Mesendoderm (in vitro differentiated cells): ENCODE measurements at regions not wholly inside any gene's neighbourhood (a gene's known extent, or its start where the extent isn't known, plus 50 kb on each side); places are given as distances from the start of the nearest gene placed in this dataset.

Source experiments
- DNase-seq: peaks from one replicate; pipeline ENCODE4 v3.0.0; 2013
- H2AK5ac ChIP-seq: 2 replicates; pipeline ENCODE4 v1.6.1; 2013; ENCODE audit warnings: low read length, inconsistent platforms
- H2BK120ac ChIP-seq: 2 replicates; pipeline ENCODE4 v1.6.1; 2013; ENCODE audit warnings: low read depth, mild to moderate bottlenecking, low read length, moderate library complexity, mixed read lengths
- H2BK15ac ChIP-seq: replicated peaks from 2 replicates; pipeline ENCODE4 v1.6.1; 2013; ENCODE audit warnings: low read depth, mild to moderate bottlenecking, moderate library complexity
- H2BK5ac ChIP-seq: 2 replicates; pipeline ENCODE4 v1.6.1; 2013; ENCODE audit warnings: low read length, inconsistent platforms
- H3K18ac ChIP-seq: 2 replicates; pipeline ENCODE4 v1.6.1; 2013; ENCODE audit warnings: mild to moderate bottlenecking, low read length, mixed read lengths
- H3K23ac ChIP-seq: one replicate; pipeline ENCODE4 v1.6.1; 2013; ENCODE audit warnings: low read length
- H3K27ac ChIP-seq: 2 replicates; pipeline ENCODE4 v1.5.1; 2013; ENCODE audit warnings: low read depth, mild to moderate bottlenecking, inconsistent platforms, low read length, moderate library complexity
- H3K27me3 ChIP-seq: 2 replicates; pipeline ENCODE4 v1.6.1; 2013; ENCODE audit warnings: low read length, control low read depth, mild to moderate bottlenecking, inconsistent platforms; ENCODE audit not compliant: insufficient read depth, poor library complexity
- H3K36me3 ChIP-seq: 2 replicates; pipeline ENCODE4 v1.6.1; 2013; ENCODE audit warnings: low read length, inconsistent platforms; ENCODE audit not compliant: control insufficient read depth, insufficient read depth
- H3K4ac ChIP-seq: one replicate; pipeline ENCODE4 v1.6.1; 2013; ENCODE audit warnings: low read depth, mild to moderate bottlenecking, low read length, moderate library complexity
- H3K4me1 ChIP-seq: 2 replicates; pipeline ENCODE4 v1.6.1; 2013; ENCODE audit warnings: low read depth, low read length, inconsistent platforms; ENCODE audit not compliant: control insufficient read depth
- H3K4me2 ChIP-seq: 2 replicates; pipeline ENCODE4 v1.6.1; 2013; ENCODE audit warnings: low read length
- H3K4me3 ChIP-seq: 2 replicates; pipeline ENCODE4 v1.5.1; 2013; ENCODE audit warnings: mild to moderate bottlenecking, low read length
- H3K56ac ChIP-seq: one replicate; pipeline ENCODE4 v1.6.1; 2013; ENCODE audit warnings: low read length
- H3K79me1 ChIP-seq: 2 replicates; pipeline ENCODE4 v1.6.1; 2013; ENCODE audit warnings: low read length, inconsistent platforms
- H3K79me2 ChIP-seq: 2 replicates; pipeline ENCODE4 v1.6.1; 2013; ENCODE audit warnings: mild to moderate bottlenecking, low read length; ENCODE audit not compliant: control insufficient read depth, insufficient read depth
- H3K9ac ChIP-seq: 2 replicates; pipeline ENCODE4 v1.6.1; 2013; ENCODE audit warnings: low read length, inconsistent platforms
- H4K5ac ChIP-seq: one replicate; pipeline ENCODE4 v1.6.1; 2013; ENCODE audit warnings: low read length
- H4K8ac ChIP-seq: one replicate; pipeline ENCODE4 v1.6.1; 2013; ENCODE audit warnings: low read depth, mild to moderate bottlenecking, control low read depth, low read length, moderate library complexity
- WGBS: extraction: QIAGEN DNeasy Blood & Tissue Kit; methylation state at CpG from one replicate; pipeline ENCODE4 v1.1.7; 2013; ENCODE audit warnings: low lambda C conversion rate, missing lambda C conversion rate; ENCODE audit not compliant: insufficient coverage; ENCODE audit errors: extremely low coverage; 5-methylcytosine and 5-hydroxymethylcytosine counted together

DNA sequence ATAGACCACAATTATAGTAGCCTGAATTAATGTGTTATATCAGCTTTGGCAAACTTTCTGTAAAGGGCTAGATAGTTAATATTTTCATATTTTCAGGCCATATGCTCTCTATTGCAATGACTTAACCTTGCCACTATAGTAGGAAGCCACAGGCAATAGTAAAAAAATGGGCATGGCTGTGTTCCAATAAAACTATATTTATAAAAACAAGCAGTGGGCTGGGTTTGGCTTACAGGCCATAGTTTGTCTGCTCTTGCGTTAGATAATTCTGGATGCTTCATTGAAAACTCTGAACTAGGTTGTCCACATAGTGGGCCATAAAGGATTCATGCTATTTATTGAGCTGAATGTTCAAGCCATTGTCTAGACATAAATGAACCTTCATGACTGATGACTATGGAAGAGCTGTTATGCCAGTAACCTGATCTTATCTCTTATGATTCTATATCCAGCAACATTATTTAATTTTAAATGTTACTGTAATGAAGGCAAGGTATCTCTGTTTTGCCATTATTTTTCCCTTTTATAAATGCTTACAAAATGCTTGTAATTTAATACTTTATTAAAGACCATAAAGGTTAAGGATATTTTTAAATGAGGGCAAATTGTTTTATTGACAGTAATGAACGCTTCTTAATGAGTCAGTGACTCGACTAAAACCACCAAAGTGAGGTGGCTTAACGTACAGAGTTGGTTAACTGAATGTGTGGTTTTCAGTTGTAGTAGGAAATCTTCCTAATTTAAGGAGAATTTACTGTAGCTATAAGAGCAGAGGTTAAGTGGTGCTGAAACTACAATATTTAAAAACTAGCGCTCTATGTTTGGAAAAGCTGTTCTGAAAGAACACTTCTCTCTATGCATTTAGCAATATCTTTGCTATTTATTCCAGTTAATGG lies 560.6 kb downstream of the PRR16 start:
- no peaks in the 10 kb centered on the region for H3K27me3 ChIP-seq
- H3K23ac ChIP-seq, result no peak overlapping the region
- H3K56ac ChIP-seq, result no peak overlapping the region
- no peak overlapping the region for H3K27ac ChIP-seq
- H4K5ac ChIP-seq, result no peak overlapping the region
- WGBS, result no CpG with 5 or more reads among the region's 5 CpGs
- no peak overlapping the region for H3K4me3 ChIP-seq
- H4K8ac ChIP-seq, result no peak overlapping the region
- H3K4me2 ChIP-seq, result no peak overlapping the region
- H2AK5ac ChIP-seq, result no peak overlapping the region
- no peak overlapping the region for H2BK5ac ChIP-seq
- no peak overlapping the region for H3K9ac ChIP-seq
- H3K36me3 ChIP-seq, result no peaks in the 10 kb centered on the region
- no peak for DNase-seq
- H3K79me1 ChIP-seq, result no peaks in the 10 kb centered on the region
- no peak overlapping the region for H3K18ac ChIP-seq
- no peaks in the 10 kb centered on the region for H3K4me1 ChIP-seq
- no peak overlapping the region for H3K4ac ChIP-seq
- H3K79me2 ChIP-seq, result no peaks in the 10 kb centered on the region
- no peak overlapping the region for H2BK120ac ChIP-seq
- H2BK15ac ChIP-seq, result no peak overlapping the region

DNA sequence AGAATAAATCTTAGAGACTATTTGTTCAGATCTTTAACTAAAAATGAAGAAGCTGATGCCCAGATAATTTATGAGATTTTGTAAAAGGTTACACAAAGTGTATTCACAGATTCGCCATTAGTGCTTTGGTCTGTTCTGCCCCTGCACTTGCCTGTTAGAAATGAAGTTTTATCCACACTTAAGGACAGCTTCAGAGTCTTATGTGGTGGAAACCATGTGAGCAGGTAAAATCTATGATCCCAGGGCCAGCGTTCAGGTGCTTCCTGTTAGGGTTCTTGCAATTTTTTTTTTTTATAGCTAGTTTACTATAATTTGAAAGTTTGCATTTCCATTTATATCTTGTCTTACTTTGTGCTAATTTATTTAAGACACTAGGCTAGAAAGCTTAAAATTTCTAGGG lies 561.6 kb downstream of the PRR16 start:
- no peaks in the 10 kb centered on the region for H3K27me3 ChIP-seq
- H2BK5ac ChIP-seq, result no peak overlapping the region
- no peak overlapping the region for H3K4me2 ChIP-seq
- DNase-seq, result no peak
- no peak overlapping the region for H3K27ac ChIP-seq
- H3K18ac ChIP-seq, result no peak overlapping the region
- no peak overlapping the region for H2BK15ac ChIP-seq
- H3K9ac ChIP-seq, result no peak overlapping the region
- no peak overlapping the region for H4K5ac ChIP-seq
- H3K4me3 ChIP-seq, result no peak overlapping the region
- H3K23ac ChIP-seq, result no peak overlapping the region
- WGBS, result no CpG with 5 or more reads among the region's 2 CpGs
- no peaks in the 10 kb centered on the region for H3K4me1 ChIP-seq
- no peaks in the 10 kb centered on the region for H3K79me2 ChIP-seq
- no peaks in the 10 kb centered on the region for H3K79me1 ChIP-seq
- no peak overlapping the region for H2BK120ac ChIP-seq
- no peak overlapping the region for H3K56ac ChIP-seq
- H2AK5ac ChIP-seq, result no peak overlapping the region
- H3K36me3 ChIP-seq, result no peaks in the 10 kb centered on the region
- H4K8ac ChIP-seq, result no peak overlapping the region
- no peak overlapping the region for H3K4ac ChIP-seq

DNA sequence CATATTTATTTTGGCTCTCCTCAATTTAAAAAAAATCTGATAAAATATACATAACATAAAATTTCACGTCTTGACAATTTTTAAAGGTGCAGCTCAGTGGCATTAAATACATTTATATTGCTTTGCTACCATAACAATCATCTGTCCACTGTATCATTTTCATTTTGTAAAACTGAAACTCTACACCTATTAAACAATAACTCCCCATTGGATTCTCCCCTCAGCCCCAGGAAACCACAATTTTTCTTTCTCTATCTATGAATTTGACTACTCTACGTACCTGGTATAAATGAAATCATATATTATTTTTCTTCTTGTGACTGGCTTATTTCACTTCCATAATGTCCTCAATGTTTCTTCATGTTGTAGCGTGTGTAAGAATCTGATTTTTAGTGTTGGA lies 563.5 kb downstream of the PRR16 start:
- no peak overlapping the region for H3K18ac ChIP-seq
- H3K4me2 ChIP-seq, result no peak overlapping the region
- H2BK15ac ChIP-seq, result no peak overlapping the region
- no peak overlapping the region for H3K4me3 ChIP-seq
- H3K4me1 ChIP-seq, result no peaks in the 10 kb centered on the region
- H3K4ac ChIP-seq, result no peak overlapping the region
- no peak overlapping the region for H3K27ac ChIP-seq
- no peak for DNase-seq
- H2BK5ac ChIP-seq, result no peak overlapping the region
- no CpG with 5 or more reads among the region's 3 CpGs for WGBS
- H2BK120ac ChIP-seq, result no peak overlapping the region
- no peak overlapping the region for H4K5ac ChIP-seq
- no peak overlapping the region for H3K9ac ChIP-seq
- H3K79me2 ChIP-seq, result no peaks in the 10 kb centered on the region
- no peak overlapping the region for H2AK5ac ChIP-seq
- no peak overlapping the region for H3K23ac ChIP-seq
- no peaks in the 10 kb centered on the region for H3K27me3 ChIP-seq
- no peaks in the 10 kb centered on the region for H3K79me1 ChIP-seq
- H4K8ac ChIP-seq, result no peak overlapping the region
- no peaks in the 10 kb centered on the region for H3K36me3 ChIP-seq
- H3K56ac ChIP-seq, result no peak overlapping the region

DNA sequence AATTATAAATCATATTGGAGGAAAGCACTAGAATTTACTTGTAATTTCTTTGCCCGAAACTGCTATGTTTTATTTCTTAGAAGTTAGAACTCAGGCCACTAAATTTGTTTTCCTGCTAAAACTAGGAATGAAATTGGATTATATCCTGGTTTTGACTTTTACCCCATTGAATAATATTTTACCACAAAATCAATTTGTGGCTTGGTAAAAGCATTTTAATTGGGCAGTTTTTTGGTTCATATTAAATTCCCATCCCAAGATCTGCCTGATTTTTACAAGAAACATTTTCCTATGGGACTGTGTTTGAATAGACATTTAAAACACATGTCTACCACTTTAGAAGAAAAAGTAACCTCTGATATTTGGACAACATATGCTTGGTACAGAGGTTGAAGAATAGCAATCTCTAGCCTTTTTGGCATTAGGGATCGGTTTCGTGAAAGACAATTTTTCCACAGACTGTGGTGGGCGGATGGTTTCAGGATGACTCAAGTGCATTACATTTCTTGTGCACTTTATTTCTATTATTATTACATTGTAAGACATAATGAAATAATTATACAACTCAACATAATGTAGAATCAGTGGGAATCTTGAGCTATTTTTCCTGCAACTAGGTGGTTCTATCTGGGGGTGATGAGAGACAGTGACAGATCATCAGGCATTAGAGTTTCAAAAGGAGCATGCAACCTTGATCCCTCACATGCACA lies 565.6 kb downstream of the PRR16 start:
- no peaks in the 10 kb centered on the region for H3K79me1 ChIP-seq
- no peak for DNase-seq
- H3K9ac ChIP-seq, result no peak overlapping the region
- no peak overlapping the region for H4K8ac ChIP-seq
- H2BK5ac ChIP-seq, result no peak overlapping the region
- no peak overlapping the region for H3K23ac ChIP-seq
- no peak overlapping the region for H3K4me2 ChIP-seq
- H3K4me1 ChIP-seq, result no peaks in the 10 kb centered on the region
- H3K4me3 ChIP-seq, result no peak overlapping the region
- no peak overlapping the region for H3K56ac ChIP-seq
- H2AK5ac ChIP-seq, result no peak overlapping the region
- H4K5ac ChIP-seq, result no peak overlapping the region
- no peak overlapping the region for H3K27ac ChIP-seq
- no peak overlapping the region for H3K18ac ChIP-seq
- H3K36me3 ChIP-seq, result no peaks in the 10 kb centered on the region
- no peaks in the 10 kb centered on the region for H3K27me3 ChIP-seq
- no peak overlapping the region for H2BK120ac ChIP-seq
- WGBS, result no CpG with 5 or more reads among the region's 4 CpGs
- no peaks in the 10 kb centered on the region for H3K79me2 ChIP-seq
- no peak overlapping the region for H2BK15ac ChIP-seq
- H3K4ac ChIP-seq, result no peak overlapping the region

DNA sequence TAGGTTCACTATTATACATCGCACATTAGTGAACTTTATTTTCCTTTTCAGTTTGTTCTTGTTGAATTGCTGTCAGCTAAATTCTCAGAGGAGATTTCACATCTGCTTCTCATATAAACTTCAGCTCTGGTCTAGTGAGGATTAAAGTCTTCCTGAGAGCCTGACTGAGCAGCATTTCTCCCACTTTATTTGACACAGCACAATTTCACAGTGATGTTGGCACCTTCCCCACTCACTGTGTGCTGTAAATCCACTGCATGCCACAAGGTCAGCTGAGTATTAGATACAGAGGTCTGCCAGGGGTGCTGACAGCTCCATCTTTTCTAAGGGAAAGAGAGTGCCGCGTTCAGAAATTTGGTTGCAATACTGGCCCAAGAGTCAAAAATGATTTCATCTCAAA lies 567.4 kb downstream of the PRR16 start:
- H4K8ac ChIP-seq, result no peak overlapping the region

More for the DNA sequence above, 567.4 kb downstream of the PRR16 start:
- no peak overlapping the region for H3K9ac ChIP-seq
- no peaks in the 10 kb centered on the region for H3K36me3 ChIP-seq
- WGBS, result no CpG with 5 or more reads among the region's 3 CpGs
- no peaks in the 10 kb centered on the region for H3K4me1 ChIP-seq
- no peaks in the 10 kb centered on the region for H3K79me1 ChIP-seq
- no peak overlapping the region for H3K4me2 ChIP-seq
- DNase-seq, result no peak
- no peak overlapping the region for H2BK15ac ChIP-seq
- no peak overlapping the region for H2BK5ac ChIP-seq
- H3K4ac ChIP-seq, result no peak overlapping the region
- no peak overlapping the region for H3K4me3 ChIP-seq
- H3K27me3 ChIP-seq, result no peaks in the 10 kb centered on the region
- H3K18ac ChIP-seq, result no peak overlapping the region
- no peak overlapping the region for H3K23ac ChIP-seq
- H4K5ac ChIP-seq, result no peak overlapping the region
- H2AK5ac ChIP-seq, result no peak overlapping the region
- no peak overlapping the region for H3K27ac ChIP-seq
- no peak overlapping the region for H3K56ac ChIP-seq
- no peak overlapping the region for H2BK120ac ChIP-seq
- H3K79me2 ChIP-seq, result no peaks in the 10 kb centered on the region
